ENCODE measurements at regions not wholly inside any gene's neighbourhood (a gene's known extent, or its start where the extent isn't known, plus 50 kb on each side); places are given as distances from the start of the nearest gene placed in this dataset.

GRCh38 chr18:78559584-78559983 lies 420.0 kb upstream of the SALL3 start:
- TF ChIP-seq, protein P1, sequence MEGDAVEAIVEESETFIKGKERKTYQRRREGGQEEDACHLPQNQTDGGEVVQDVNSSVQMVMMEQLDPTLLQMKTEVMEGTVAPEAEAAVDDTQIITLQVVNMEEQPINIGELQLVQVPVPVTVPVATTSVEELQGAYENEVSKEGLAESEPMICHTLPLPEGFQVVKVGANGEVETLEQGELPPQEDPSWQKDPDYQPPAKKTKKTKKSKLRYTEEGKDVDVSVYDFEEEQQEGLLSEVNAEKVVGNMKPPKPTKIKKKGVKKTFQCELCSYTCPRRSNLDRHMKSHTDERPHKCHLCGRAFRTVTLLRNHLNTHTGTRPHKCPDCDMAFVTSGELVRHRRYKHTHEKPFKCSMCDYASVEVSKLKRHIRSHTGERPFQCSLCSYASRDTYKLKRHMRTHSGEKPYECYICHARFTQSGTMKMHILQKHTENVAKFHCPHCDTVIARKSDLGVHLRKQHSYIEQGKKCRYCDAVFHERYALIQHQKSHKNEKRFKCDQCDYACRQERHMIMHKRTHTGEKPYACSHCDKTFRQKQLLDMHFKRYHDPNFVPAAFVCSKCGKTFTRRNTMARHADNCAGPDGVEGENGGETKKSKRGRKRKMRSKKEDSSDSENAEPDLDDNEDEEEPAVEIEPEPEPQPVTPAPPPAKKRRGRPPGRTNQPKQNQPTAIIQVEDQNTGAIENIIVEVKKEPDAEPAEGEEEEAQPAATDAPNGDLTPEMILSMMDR (IDR thresholded peaks at IDR 0.05; ENCODE audit: low read depth, low read length): no peak
- no peak overlapping the region for H3K4me3 ChIP-seq (ENCODE audit: low read depth, low read length)

- TF ChIP-seq, protein P1 (IDR thresholded peaks at IDR 0.05; ENCODE audit: low read depth, low read length): no peak
- no peak overlapping the region for H3K4me3 ChIP-seq (ENCODE audit: low read depth, low read length)
Measured at GRCh38 chr18:78561757-78562510, 417.7 kb upstream of the SALL3 start.

DNA sequence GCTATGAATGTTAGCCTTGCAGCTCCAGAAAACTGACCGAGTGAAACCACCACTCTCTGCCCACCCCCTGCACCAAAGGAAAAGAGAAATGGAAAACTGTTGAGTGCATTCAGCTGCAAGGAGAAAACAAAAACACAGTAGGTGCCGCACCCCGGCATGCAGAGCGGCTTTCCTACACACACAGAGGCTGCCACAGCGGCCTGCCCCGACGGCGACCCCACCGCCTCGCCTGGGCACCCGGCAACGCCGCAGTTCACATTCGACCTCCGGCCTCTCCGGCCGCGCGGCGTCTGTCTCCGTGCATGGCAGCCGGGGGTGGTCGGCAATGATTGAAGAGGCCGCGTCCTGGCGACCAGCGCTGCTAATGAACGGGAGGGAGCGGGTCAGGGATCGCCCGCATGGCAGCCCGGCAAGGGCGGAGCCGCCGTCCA lies 417.1 kb upstream of the SALL3 start:
- TF ChIP-seq, protein P1 (IDR thresholded peaks at IDR 0.05; ENCODE audit: low read depth, low read length): no peak

DNA sequence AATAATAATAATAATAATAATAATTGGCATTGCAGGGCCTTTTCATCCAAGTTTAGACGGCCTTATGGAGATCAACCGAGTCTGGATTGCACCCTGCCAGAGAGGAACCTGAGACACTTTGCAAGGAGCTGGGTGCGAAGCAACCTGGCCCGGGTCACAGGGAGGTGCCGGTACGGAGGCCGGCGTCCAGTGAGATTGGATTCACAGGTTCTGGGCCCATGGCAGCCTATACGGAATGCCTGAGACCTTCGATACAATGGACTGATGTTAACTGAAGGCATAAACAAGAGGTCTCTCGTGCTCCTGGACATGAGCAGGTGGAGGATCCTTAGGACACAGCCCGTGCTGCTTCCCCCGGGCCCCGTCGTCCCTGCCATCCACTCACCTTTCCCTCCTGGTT lies 416.5 kb upstream of the SALL3 start:
- H3K4me3 ChIP-seq (ENCODE audit: low read depth, low read length): no peak overlapping the region
- TF ChIP-seq, protein P1 (IDR thresholded peaks at IDR 0.05; ENCODE audit: low read depth, low read length): no peak

More for the DNA sequence above, 417.1 kb upstream of the SALL3 start:
- H3K4me3 ChIP-seq (ENCODE audit: low read depth, low read length): no peak overlapping the region

GRCh38 chr18:78564030-78564429 lies 415.6 kb upstream of the SALL3 start:
- TF ChIP-seq, protein P1 (IDR thresholded peaks at IDR 0.05; ENCODE audit: low read depth, low read length): no peak

DNA sequence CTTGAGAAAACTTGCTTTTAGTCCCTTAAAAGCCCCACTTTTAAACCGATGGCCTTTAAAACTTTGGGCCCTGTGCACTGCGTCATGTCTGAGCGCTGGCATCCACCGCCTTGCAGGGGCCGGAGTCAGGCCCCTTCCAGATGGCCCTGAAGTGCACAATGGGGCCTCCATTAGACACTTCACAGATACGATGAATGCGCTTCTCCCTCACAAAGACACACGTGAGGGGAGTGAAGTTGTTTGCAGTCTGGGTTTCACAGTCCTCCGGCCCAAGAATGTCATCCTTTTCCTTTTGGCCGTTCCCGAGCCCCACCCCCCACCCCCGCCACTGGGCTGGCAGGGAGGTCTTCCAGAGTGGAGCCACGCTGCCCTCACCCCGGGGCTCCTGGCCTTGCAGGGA lies 415.1 kb upstream of the SALL3 start:
- no peak overlapping the region for H3K4me3 ChIP-seq (ENCODE audit: low read depth, low read length)
- TF ChIP-seq, protein P1 (IDR thresholded peaks at IDR 0.05; ENCODE audit: low read depth, low read length): no peak

More at GRCh38 chr18:78564030-78564429, 415.6 kb upstream of the SALL3 start:
- no peak overlapping the region for H3K4me3 ChIP-seq (ENCODE audit: low read depth, low read length)

GRCh38 chr18:78565240-78565639 lies 414.4 kb upstream of the SALL3 start:
- TF ChIP-seq, protein P1 (IDR thresholded peaks at IDR 0.05; ENCODE audit: low read depth, low read length): no peak
- H3K4me3 ChIP-seq (ENCODE audit: low read depth, low read length): no peak overlapping the region
